HK-2 (cell line): ENCODE measurements at regions not wholly inside any gene's neighbourhood (a gene's known extent, or its start where the extent isn't known, plus 50 kb on each side); places are given as distances from the start of the nearest gene placed in this dataset.
"Not testable (repeated sequence)": the region's sequence is repeated elsewhere in the genome, so short reads cannot be mapped to it uniquely, and the experiment has no call there.

ENCODE experiments used
- DNase-seq: peaks from one replicate; pipeline ENCODE4 v3.0.0-alpha.2; 2018; ENCODE audit not compliant: unreplicated experiment

DNA sequence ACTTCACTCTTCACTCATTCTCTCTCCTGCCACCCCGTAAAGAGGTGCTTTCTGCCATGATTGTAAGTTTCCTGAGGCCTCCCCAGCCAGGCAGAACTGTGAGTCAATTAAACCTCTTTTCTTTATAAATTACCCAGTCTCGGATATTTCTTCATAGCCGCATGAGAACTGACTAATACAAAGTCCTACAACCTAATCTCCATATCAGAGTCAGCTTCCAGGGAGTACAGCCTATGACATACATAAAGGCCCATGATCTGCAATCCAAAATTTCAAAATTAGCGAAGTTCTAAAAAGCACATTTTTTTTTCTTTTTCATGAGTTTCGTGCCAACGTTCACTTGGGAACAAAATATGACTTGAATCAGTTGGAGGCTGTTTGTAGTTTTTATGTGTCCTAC, 256.9 kb upstream of the DUSP10 start:
- DNase-seq = no peak

DNA sequence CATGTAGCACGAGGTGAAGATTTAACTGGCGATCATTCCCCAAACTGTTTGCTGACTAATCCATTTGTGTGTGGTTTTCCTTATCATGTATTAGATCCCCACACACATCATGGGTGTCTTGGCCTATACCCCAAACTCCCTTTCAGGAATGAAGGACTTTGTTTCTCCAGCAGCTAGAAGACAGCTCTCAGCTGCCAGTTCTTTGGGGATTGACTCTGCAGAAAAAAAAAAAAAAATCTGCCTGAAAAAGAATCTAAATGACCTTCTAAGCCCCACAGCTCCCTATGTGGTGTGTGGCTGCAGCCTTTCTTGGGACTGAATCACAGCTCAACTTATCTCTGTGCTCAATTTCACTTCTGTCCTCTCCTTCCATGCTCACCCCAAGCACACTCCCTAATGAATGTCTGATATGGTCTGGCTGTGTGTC, 256.3 kb upstream of the DUSP10 start:
- DNase-seq = no peak

DNA sequence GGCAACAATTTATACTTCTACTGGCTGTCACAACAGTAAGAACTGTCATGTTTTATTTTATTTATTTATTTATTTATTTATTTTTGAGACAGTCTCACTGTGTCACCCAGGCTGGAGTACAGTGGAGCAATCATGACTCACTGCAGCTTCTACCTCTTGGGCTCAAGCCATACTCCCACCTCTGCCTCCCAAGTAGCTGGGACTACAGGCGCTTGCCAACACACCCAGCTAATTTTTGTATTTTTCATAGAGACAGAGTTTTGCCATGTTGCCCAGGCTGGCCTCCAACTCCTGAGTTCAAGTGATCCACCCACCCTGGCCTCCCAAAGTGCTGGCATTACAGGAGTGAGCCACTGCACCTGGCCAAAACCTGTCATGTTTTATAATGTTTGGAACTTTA, 255.1 kb upstream of the DUSP10 start:
- peak; percentile 17 for DNase-seq

DNA sequence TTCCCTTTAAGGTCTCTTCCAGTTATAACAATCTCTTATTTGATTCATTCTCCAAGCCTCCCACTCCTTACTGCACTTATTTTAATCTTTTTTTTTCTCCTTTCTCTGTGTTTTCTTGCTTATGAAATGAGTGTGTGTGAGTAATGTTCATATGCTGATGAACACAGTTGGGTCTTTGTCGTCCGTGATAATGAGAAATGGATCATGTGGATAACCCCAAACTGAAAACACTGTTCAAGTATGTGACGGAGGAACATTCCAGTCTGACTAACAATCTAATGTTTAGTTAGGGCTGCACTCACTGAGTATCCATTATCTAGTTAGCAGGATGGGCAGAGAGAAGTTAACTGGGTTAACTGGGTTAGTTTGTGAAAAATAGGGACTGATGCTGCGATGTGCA, 253.1 kb upstream of the DUSP10 start:
- no peak for DNase-seq

DNA sequence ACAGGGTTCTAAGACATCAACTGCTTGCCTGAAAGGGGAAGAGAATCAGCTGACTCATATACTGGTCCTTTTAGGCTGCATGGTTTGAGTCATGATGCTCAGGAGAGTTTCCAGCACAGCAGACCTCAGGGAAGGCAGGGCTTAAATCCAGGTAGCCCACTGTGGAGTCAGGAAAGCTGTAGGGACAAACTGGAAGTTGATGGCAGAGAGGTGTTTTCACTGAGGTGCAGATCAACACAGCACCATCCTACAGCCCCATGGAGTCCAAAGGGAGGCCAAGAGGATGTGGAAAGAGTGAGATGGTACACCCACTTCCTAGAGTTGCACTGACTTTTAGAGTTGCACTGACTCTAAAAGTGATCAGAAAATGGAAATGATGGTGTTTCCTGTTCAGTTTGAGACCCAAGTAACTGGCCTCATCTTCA, 252.4 kb upstream of the DUSP10 start:
- peak; percentile 20 for DNase-seq

DNA sequence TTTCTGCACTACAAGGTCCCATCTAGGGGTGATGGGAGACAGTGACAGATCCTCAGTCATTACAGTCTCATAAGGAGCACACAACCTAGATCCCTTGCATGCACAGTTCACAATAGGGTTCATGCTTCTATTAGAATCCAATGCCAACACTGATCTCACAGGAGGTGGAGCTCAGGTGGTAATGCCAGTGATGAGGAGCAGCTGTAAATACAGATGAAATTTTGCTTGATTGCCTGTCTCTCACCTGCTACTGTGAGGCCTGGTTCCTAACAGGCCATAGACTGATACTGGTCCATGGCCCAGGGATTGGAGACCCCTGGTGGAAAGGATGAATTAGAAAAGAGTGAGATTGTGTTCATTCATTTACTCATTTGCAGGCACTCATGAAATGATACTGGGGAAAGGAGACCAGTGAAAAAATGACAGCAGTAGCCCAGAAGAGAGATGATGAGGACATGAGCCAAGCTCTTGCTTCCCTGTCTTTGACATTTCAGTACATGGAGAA, 251.6 kb upstream of the DUSP10 start:
- no peak for DNase-seq

DNA sequence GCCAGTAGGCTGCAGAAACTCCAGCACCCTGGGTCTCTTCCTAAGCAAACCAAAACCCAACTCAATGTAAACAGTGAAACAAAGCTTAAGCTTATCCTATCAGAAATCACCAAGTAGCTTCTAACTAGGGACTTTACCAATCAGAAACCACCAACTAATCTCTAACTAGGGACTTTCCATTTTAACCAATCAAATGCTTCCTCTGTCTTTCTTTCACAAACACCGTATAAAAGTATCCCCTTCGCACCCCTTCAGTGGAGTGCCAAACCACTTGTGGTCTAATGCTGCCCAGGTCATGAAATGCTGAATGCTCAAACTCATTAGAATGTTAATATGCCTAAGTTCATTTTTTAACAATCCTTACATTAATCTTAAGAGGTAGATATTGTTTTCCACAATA, 250.5 kb upstream of the DUSP10 start:
- DNase-seq = no peak

DNA sequence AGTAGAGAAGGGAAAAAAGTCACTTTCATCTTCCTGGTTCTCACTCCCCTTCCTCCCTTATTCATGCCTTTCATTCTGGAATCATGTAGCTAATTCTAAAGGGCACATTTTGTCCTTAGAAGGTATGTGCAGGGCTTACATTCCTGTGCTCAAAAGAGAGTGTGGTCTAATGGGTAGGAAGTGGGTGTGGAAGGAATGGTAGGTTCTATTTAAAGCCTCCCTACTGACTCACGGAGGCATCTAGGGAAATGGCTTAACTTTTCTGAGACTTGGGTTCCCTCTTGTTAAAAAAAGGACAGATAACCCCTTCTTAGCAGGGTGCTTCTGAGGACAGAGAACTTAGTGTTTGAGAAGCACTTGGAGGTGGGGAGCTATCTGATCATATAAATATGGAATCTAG, 249.3 kb upstream of the DUSP10 start:
- no peak for DNase-seq

DNA sequence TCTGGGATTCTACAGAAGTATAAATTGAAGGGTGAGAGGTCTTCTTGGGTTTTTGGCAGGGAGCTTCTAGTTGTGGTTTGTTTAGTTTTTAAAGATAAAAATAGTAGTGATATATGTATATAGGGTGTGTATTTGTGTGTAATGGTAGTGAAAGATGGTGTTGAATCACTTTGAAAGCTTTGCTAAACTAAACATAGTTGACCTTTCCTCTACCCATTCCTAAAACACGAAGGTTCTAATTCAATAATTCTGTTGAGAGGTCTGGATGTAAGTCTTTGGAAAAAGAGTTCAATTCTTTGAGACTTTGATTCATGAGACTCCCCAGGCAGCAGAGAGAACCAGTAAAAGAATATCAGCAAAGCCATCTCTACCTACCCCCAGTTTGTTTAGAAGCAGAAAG, 247.9 kb upstream of the DUSP10 start:
- no peak for DNase-seq

DNA sequence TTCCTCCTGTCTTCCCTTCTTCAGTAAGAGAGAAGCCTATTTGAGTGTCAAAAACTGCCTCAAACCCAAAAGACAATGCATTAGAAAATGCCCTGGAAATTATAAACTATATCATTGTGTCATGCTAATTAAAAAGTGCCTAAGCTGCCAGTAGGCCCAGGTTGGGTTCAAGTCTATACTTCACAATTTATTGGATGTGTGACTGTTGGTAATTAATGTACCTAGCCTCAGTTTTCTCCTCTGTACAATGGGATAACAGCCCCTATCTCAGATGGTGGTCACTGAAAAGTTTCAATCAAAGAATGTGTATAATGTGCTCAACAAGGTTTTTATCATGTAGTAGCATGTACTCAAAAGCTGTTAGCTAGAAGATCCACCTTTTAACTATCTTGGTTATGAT, 246.9 kb upstream of the DUSP10 start:
- DNase-seq = no peak

DNA sequence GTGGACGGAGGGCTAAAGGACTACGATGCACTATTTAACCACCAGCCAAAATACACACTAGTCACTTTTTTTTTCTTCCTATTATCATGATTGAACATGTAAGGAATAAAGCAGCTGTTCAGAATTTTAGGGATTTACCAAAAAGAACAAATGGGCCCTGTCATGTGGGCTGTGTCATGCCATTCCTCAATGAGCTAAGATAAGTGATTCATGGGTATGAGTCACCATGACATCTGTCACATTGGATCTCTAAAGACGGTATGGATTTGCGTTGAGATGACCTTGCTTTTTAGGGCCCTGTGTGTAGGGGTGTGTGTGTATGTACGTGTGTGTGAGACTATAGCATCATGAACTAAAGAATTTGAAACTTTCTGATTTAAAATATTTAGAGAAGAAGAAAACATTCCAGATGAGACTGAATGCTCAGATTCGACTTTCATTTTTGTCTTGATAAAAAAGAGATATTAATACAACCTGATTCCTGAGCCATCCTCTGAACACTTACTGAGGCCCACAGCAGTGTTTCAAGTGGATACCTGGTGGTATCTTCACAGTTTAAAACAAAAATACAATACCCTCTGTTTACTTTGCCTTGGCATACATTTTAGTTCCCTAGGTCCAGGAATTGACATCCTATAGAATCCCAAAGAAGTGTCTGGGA, 246.1 kb upstream of the DUSP10 start:
- no peak for DNase-seq

DNA sequence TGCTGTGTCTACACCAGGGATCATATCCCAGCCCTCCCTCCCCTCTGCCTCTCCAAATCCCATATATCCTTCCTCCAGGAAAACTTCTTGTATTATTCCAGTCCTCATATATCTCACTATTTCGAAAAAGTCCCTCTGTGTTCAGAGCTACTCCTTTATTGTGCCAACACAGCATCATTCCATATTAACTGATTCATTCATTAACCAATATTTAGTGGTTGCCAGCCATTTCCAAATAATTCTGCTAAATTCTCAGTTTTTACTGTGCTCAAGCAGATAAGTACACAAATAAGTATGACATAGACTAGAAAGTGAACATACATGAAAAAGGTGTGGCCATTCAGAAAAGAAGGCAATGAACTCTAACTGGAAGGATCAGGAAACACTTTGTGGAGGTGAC, 241.6 kb upstream of the DUSP10 start:
- no peak for DNase-seq

DNA sequence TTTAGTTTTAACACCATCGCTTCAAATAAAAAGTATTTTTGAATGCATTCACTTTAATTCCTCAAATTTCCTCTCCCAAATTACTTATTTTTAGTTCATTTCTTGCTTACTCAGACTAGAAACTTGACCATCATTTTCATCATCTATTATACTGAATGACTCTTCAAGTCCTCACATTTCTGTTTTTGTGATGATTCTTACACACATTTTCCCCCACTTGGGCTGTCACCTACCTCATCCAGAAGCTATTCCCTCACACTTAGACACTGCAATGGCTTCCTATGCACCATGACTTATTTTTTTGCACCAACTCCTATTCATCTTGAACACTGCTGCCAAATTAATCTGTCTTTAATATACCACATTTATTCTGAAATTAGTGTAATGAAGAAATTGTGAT, 239.6 kb upstream of the DUSP10 start:
- DNase-seq = no peak

DNA sequence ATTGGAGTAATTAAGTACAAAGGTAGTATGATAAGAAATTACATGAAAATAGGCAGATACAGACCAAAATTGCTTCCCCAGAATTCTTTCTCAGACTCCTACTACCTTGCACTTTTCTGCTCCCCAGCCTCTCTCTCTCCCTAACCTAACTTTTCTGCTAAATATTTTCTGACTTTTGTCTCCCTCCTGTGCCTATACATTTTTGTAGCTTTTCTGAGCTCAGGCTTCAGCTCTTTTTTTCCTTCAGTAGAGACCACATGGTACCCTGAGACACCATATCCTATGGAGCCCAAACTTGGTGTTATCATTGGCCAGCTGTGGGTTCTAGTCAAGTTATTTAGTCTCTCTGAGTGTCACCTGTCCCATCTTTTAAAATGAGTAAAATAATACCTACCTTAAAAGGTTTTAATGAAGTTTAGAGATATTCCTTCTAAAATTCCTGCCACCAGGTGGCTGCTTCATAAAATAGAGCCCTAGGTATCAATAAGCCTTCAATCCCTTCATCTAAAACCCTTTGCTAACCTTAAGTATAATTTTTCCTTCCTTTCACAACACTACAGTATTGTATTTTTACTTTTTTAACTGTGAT, 237.6 kb upstream of the DUSP10 start:
- no peak for DNase-seq

DNA sequence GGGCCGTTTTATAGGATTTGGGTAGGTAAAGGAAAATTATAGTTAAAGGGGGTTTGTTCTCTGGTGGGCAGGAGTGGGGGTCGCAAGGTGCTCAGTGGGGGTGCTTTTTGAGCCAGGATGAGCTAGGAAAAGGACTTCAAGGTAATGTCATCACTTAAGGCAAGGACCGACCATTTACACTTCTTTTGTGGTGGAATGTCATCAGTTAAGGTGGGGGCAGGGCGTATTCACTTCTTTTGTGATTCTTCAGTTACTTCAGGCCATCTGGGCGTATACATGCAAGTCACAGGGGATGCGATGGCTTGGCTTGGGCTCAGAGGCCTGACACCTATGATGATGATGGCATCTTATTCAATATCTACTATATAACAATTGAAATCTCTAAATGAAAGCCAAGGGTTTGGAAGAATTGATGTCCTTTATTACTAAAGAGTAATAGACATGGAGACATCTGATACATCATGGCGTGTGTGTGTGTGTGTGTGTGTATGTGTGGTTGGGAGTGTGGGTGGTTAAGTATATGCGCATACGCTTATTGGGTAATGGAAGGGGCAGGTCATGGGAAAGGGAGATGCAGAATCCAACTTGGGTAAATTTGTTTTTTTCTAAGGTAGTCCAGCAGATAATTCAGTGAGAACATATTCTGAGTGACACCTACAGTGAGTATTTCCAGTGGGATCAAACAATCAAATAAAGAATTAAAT, 236.9 kb upstream of the DUSP10 start:
- not testable (repeated sequence) for DNase-seq

DNA sequence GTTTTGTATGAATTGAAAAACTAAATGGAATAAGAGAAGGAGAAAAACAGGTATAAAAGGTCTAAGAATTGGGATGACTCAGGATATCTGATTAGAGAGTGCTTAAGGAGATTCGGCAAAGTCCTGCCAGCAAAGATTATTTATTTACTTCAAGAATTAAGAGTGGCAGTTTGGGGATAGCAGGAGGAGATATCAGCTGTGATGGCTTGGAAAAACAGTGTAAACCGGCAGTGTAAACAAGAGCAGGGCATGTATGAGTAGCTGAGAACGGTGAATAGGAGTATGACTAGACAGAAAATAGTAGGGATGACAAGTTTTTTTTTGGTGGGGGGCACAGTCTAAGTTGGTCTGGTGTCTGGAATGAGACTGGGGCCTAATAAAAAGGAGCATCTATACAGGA, 231.9 kb upstream of the DUSP10 start:
- DNase-seq = not testable (repeated sequence)

DNA sequence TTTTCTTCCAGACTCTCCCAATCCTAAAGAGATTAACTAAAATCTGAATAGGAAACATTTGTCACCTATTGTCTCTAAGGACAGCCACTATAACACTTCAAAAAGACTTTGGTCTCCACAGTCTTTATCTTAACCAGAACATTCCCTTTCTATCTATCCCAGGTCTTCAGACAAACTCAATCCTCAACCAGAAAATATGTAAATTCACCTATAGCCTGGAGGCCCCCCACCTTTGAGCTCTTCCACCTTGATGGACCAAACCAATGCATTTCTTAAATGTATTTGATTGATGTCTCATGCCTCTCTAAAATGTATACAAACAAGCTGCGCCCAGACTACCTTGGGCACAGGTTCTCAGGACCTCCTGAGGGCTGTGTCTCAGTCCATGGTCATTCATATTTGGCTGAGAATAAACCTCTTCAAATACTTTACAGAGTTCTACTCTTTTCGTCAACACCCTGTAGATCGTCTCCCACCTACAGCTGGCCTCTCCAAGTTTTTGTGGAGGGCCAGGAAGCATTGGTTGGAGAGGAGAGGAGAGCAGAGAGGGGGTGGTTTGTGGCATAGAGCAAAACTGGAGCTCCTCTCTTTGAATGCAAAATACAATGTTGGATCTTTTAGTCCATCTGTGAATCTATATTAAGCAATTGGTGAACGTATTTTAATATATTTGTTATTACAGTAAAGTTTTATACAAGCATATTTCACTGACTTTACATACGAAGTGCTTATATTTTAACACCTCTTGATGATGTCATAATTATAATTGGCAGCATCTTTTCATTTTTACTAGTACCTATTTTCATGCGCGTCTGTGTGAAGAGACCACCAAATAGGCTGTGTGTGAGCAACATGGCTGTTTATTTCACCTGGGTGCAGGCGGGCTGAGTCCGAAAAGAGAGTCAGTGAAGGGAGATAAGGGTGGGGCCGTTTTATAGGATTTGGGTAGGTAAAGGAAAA, 230.7 kb upstream of the DUSP10 start:
- no peak for DNase-seq

DNA sequence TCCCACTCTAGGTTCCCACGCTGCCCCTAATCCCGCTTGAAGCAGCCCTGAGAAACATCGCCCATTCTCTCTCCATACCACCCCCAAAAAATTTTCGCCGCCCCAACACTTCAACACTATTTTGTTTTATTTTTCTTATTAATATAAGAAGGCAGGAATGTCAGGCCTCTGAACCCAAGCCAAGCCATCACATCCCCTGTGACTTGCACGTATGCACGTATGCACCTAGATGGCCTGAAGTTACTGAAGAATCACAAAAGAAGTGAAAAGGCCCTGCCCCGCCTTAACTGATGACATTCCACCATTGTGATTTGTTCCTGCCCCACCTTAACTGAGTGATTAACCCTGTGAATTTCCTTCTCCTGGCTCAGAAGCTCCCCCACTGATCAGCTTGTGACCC, 229.1 kb upstream of the DUSP10 start:
- DNase-seq = not testable (repeated sequence)

DNA sequence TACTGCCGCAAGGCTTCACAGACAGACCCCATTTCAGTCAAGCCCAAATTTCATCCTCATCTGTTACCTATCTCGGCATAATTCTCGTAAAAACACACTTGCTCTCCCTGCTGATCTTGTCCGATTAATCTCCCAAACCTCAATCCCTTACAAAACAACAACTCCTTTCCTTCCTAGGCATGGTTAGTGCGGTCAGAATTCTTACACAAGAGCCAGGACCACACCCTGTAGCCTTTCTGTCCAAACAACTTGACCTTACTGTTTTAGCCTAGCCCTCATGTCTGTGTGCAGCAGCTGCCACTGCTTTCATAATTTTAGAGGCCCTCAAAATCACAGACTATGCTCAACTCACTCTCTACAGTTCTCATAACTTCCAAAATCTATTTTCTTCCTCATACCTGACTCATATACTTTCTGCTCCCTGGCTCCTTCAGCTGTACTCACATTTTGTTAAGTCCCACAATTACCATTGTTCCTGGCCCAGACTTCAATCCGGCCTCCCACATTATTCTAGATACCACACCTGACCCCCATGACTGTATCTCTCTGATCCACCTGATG, 227.5 kb upstream of the DUSP10 start:
- not testable (repeated sequence) for DNase-seq

DNA sequence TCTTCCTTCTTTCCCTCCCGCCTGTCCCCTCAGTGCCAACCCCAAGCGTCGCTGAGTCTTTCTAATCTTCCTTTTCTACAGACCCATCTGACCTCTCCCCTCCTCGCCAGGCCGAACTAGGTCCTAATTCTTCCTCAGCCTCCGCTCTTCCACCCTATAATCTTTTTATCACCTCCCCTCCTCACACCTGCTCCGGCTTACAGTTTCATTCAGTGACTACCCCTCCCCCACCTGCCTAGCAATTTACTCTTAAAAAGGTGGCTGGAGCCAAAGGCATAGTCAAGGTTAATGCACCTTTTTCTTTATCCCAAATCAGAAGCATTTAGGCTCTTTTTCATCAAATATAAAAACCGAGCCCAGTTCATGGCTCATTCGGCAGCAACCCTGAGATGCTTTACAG, 225.6 kb upstream of the DUSP10 start:
- not testable (repeated sequence) for DNase-seq

DNA sequence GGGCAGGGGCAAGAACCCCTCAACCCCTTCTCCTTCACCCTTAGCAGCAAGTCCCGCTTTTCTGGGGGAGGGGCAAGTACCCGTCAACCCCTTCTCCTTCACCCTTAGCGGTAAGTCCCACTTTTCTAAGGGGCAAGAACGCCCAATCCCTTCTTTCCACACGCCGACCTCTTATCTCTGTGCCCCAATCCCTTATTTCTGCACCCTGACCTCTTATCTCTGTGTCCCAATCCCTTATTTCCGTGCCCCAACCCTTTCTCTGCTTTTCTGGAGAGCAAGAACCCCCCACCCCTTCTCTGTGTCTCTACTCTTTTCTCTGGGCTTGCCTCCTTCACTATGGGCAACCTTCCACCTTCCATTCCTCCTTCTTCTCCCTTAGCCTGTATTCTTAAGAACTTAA, 225.0 kb upstream of the DUSP10 start:
- not testable (repeated sequence) for DNase-seq

DNA sequence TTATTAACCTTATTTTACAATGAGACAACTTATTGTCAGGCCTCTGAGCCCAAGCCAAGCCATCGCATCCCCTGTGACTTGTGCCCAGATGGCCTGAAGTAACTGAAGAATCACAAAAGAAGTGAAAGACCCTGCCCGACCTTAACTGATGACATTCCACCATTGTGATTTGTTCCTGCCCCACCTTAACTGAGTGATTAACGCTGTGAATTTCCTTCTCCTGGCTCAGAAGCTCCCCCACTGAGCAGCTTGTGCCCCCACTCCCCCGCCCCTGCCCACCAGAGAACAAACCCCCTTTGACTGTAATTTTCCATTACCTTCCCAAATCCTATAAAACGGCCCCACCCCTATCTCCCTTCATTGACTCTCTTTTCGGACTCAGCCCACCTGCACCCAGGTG, 224.0 kb upstream of the DUSP10 start:
- DNase-seq = not testable (repeated sequence)
